ENCODE measurements at regions not wholly inside any gene's neighbourhood (a gene's known extent, or its start where the extent isn't known, plus 50 kb on each side); places are given as distances from the start of the nearest gene placed in this dataset.

DNA sequence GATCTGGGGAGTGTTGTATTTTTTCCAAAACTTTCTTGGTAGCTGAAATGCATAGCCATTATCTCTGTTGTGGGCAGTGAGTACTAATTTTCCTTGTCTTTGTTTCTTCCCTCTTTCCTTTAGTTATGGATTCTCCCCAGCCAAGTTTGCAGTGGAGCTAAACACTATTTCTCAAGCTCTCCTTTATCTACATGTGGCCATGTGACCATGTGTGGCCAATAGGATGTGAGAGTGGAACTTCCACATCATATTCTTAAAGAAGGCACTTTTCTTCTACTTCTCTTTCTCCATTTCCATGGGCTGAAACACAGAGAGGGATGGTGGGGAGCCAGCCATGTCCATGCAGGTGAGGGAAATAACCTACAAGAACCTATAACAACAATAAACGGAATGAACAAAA lies 230.8 kb downstream of the CTH start:
- in situ Hi-C loops (cut with HindIII; ENCODE audit: low pct_unique_long_range_greater_than_20kb, low sequenced_read_pairs) = no loop called here
- DNase-seq (ENCODE audit: low read depth in 1 of 2, low spot score in 1 of 2) = no peak

DNA sequence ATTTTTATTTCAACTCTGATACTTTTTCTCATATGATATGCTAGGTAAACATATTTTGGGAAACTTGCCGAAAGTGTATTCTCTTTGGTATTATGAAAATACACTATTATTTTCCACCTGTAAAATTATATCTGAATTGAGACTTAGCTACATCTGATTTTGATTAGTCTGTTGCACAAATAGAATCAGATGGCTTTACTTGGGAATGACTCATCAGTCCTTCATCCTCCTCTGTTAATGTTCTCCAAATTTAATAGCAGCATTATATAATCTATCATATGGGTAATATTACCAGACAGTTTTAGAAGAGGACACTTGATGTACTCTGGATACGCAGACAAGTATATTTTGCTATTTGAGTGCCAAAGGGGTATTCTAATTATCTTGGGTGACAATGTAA lies 245.3 kb downstream of the CTH start:
- in situ Hi-C loops (cut with HindIII; ENCODE audit: low pct_unique_long_range_greater_than_20kb, low sequenced_read_pairs) = no loop called here
- TF ChIP-seq JUND (IDR thresholded peaks at IDR 0.05; ENCODE audit: low read depth) = no peak
- no peak for DNase-seq (ENCODE audit: low read depth in 1 of 2, low spot score in 1 of 2)

More for the DNA sequence above, 230.8 kb downstream of the CTH start:
- no peak for TF ChIP-seq JUND (IDR thresholded peaks at IDR 0.05; ENCODE audit: low read depth)

DNA sequence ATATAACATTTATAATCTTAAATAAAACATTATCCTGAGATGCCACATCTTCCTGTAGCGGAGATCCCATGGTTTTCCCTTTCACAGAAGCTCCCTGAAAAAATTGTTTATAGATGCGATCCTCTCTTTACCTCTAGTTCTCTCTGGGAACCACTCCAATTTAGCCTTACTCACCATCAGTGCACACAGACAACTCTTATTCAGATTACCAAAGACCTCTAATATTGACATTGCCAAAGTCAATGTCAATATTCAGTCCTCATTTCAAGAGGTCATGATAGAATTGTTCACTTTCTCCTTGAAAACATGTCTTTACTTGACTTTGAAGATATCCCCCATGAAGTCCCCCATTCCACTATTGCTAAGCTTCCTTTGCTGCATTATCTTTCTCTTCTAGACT lies 248.8 kb downstream of the CTH start:
- TF ChIP-seq JUND (IDR thresholded peaks at IDR 0.05; ENCODE audit: low read depth) = no peak
- in situ Hi-C loops (cut with HindIII; ENCODE audit: low pct_unique_long_range_greater_than_20kb, low sequenced_read_pairs) = no loop called here
- DNase-seq (ENCODE audit: low read depth in 1 of 2, low spot score in 1 of 2) = no peak

DNA sequence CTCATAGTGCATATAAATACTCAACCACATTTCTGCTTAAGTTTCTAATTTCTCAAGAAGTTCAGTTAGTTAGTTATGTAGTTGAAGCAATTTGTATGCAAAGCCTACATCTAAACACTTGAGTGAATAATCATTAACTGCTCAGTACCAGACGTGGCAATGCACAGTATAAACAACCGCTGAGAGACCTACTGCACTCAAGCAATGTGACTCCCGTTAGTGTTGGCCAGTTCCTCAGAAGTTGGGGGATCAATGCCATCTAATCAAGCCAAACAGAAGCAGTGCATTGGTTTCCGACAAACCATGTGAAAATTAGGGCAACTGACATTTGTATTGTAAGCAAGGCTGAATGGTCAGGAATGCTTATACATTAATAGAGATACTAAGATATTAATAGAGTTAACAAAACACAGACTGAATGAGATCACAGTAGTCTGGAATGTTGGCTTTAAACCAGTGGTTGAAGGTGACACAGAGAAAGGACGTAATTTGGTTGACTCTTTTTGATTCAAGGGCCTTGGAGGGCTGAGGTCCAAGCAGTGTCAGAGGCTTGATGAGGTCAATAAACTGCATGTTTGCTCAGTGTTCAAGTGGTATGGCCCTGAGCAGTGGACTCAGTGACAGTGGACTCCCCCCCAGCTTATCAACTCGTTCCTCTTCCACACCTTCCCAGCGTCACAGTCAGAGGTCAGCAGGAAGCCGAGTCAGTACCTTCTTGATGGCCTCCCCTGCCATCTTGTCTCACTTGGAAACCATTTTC lies 255.5 kb downstream of the CTH start:
- no peak for DNase-seq (ENCODE audit: low read depth in 1 of 2, low spot score in 1 of 2)
- TF ChIP-seq JUND (IDR thresholded peaks at IDR 0.05; ENCODE audit: low read depth) = no peak
- in situ Hi-C loops (cut with HindIII; ENCODE audit: low pct_unique_long_range_greater_than_20kb, low sequenced_read_pairs) = no loop called here

DNA sequence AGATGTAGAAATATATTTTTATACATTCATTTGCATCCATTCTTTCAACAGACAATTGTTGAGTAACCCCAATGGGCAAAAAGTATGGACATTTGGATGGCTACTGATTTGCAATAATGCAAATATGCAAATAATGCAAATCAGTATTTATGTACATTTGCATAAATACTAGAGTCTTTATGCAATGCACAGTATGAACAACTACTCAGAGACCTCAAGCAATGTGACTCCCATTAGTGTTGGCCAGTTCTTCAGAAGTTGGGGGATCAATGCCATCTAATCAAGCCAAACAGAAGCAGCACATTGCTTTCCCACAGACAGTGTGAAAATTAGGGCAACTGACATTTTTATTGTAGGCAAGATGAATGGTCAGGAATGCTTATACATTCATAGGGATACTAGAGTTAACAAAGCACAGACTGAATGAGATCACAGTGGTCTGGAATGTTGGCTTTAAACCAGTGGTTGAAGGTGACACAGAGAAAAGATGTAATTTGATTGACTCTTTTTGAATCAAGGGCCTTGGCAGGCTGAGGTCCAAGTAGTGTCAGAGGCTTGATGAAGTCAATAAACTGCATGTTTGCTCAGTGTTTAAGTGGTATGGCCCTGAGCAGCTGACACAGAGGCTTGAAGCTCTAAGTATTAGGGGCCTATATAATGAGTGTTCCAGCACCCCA lies 256.6 kb downstream of the CTH start:
- in situ Hi-C loops (cut with HindIII; ENCODE audit: low pct_unique_long_range_greater_than_20kb, low sequenced_read_pairs) = no loop called here
- DNase-seq (ENCODE audit: low read depth in 1 of 2, low spot score in 1 of 2) = peak in 1 of 2 experiments; percentile 59
- TF ChIP-seq JUND (IDR thresholded peaks at IDR 0.05; ENCODE audit: low read depth) = no peak

DNA sequence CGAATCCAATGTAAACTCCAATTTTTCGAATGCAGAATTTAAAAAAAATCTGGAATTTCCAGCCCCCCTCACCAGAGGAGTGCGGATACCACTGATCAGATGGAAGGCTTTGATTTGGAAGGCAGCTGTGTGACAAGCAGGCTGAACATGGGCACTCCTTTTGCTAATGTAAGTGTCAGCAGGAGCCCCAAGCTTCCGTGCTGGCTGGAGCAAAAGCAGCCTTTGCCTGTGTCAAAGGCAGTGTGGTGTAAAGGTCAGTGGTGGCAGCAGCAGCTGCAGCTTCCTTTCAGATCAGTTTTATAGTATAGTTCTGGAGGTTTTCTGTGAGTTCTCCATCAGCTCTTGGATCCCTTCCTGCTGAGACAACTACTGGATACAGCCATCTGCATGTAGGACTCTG lies 259.9 kb downstream of the CTH start:
- in situ Hi-C loops (cut with HindIII; ENCODE audit: low pct_unique_long_range_greater_than_20kb, low sequenced_read_pairs) = no loop called here
- TF ChIP-seq JUND (IDR thresholded peaks at IDR 0.05; ENCODE audit: low read depth) = no peak
- DNase-seq (ENCODE audit: low read depth in 1 of 2, low spot score in 1 of 2) = no peak

DNA sequence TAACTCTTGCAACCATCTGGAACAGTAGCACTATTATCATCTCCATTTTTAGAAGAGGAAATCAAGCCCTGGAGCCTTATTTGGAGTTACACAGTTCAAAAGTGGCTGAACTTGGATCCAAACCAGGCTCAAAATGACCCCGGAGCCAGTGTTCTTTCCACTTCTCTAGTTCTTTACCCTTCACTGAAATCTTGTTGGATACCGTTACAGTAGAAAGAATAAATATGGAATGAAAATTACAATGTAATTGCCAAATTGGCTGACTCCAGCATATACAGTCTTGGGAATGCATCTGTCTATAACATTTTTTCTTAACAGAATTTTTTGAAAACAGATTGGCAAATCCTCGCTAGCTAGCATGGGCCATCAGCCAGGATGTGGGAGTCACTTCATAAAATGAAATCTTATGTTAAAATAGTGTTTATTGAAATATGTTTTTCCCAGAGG lies 261.4 kb downstream of the CTH start:
- no peak for DNase-seq (ENCODE audit: low read depth in 1 of 2, low spot score in 1 of 2)
- no peak for TF ChIP-seq JUND (IDR thresholded peaks at IDR 0.05; ENCODE audit: low read depth)
- in situ Hi-C loops (cut with HindIII; ENCODE audit: low pct_unique_long_range_greater_than_20kb, low sequenced_read_pairs) = no loop called here

DNA sequence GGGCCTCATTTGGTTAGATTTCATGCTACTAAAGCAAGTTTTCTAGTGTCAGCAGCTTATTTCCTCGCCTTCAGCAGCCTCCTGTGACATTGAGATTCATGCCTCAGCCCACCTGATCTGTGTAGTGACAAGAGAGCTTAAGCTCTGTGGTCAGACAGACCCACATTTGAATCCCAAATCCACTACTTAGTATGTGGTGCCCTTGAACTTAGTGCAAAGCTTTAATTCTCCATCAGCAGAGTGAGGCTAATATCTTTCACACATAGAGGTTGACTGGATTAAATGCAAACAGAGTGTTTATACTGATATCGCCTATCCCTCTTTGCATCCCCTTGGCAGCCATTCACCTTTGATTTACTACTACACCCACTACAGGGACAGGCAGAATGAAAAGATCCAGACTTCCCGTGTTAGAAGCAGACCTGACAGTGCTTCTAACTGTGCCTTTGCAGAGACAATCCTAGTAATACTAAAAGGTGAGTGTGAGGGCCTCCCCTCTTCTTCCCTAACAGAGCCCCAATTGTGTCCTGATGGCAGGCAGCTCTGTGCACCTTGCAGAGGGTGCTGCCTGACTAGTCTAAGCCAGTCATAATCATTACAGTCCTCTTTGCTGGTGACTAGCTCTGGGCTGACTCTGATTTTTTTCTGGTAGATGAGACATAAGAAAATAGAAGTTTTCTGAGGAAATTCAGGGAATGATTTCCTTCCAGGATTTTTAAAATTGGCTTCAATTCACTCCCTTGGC lies 264.0 kb downstream of the CTH start:
- in situ Hi-C loops (cut with HindIII; ENCODE audit: low pct_unique_long_range_greater_than_20kb, low sequenced_read_pairs) = no loop called here
- TF ChIP-seq JUND (IDR thresholded peaks at IDR 0.05; ENCODE audit: low read depth) = no peak
- DNase-seq (ENCODE audit: low read depth in 1 of 2, low spot score in 1 of 2) = no peak

DNA sequence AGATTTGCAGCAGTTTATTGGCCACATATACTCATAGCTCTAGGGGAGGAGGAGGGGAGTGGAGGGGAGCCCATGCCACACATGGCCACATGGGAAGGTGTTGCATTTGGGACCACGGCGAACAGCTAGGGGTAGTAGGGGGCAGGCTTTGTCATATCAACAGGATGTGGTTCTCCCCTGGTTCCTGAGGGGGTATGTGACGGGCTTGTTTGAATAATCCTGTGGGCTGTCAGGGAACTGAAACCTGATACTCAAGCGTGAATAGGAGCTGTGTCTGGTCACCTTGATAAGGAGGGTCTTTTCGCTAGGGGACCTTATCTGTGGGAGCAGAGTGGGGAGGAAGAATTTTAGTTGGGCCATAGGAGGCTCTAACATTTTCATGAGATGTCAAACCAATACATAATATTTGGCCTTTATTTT lies 264.7 kb downstream of the CTH start:
- no peak for TF ChIP-seq JUND (IDR thresholded peaks at IDR 0.05; ENCODE audit: low read depth)
- no peak for DNase-seq (ENCODE audit: low read depth in 1 of 2, low spot score in 1 of 2)
- in situ Hi-C loops (cut with HindIII; ENCODE audit: low pct_unique_long_range_greater_than_20kb, low sequenced_read_pairs) = no loop called here

DNA sequence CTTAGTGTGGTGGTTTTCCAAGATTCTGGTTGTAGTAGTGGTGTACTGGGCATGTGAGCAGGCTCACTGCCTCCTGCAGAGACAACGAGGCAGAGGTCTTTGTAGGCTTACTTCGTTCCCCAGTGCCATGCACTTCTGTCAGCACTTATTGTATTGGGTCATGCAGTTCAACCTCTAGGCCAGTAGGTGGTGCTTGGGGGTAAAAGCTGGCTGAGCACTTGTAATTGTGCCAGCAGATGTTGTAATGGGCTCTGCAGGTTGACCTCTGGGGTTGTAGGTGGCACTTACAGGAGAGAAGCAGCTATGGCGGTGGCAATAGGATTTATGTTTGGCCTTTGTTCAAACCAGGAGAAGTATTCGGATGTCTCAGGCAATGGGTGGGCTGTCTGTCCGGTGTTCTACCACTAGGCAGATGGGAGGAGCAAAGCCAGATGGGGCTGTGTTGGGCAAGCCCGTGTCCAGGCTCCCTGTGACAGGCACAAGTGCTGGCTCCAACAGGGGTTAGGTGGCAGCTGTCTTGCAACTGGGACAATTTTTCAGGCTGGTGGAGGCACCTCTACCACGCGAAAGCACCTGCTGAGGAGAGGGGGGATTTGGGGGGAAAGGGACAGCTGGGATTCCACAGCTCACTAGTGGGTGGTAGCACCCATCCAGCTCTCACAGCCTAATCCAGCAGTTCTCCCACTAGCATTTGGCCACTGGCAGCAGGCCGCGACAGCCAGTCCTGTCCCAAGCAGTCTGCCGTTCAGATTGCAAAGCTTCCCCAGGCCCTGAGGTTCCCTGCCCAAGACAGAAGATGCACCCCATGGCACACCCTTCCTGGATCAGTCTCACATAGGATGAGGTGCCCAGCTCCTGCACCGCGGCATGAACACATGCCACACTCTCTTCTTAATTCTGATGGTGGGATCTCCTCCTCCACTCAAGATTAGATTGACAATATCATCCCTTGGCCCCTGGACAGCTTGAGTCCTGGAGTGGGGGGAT lies 274.5 kb downstream of the CTH start:
- no peak for TF ChIP-seq JUND (IDR thresholded peaks at IDR 0.05; ENCODE audit: low read depth)
- in situ Hi-C loops (cut with HindIII; ENCODE audit: low pct_unique_long_range_greater_than_20kb, low sequenced_read_pairs) = no loop called here
- peak in 1 of 2 experiments; percentile 78 for DNase-seq (ENCODE audit: low read depth in 1 of 2, low spot score in 1 of 2)

DNA sequence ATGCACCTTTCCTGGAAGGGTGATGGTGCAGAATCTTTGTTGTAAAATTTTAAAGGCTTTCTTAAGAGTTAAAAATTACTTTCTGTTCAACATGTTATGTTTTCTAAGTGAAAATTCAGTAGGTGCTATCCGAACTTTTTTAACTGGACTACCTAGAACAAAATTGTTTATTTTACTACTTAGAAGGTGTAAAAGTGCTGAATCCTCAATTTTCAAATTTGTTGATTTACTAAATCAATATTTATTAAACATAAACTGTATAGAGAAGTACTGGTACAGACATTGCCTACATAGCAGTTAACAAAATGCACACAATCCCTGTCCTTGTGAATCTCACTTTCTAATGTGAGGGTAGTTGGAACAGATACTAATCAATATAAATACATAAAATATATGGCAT lies 277.5 kb downstream of the CTH start:
- in situ Hi-C loops (cut with HindIII; ENCODE audit: low pct_unique_long_range_greater_than_20kb, low sequenced_read_pairs) = no loop called here
- no peak for DNase-seq (ENCODE audit: low read depth in 1 of 2, low spot score in 1 of 2)
- no peak for TF ChIP-seq JUND (IDR thresholded peaks at IDR 0.05; ENCODE audit: low read depth)
